Sigmoid colon (tissue), 6 donors: ENCODE measurements at regions not wholly inside any gene's neighbourhood (a gene's known extent, or its start where the extent isn't known, plus 50 kb on each side); places are given as distances from the start of the nearest gene placed in this dataset.

Source experiments
- DNase-seq: peaks from one replicate; pipeline ENCODE4 v3.0.0-alpha.2; 2019
- H3K27ac ChIP-seq, 4 donors: fragments of 200-600 bp; sonication (generic); one replicate each; pipeline ENCODE4 v1.5.1; 2016 to 2019; ENCODE audit warnings: mild to moderate bottlenecking in 1 of 4
- H3K27me3 ChIP-seq, 3 donors: fragments of 200-600 bp; sonication (generic); one replicate each; pipeline ENCODE4 v1.5.1; 2019; ENCODE audit warnings: mild to moderate bottlenecking in 1 of 3
- H3K36me3 ChIP-seq, 4 donors: fragments of 200-600 bp; sonication (generic); one replicate each; pipeline ENCODE4 v1.5.1; 2016 to 2019
- H3K4me1 ChIP-seq, 4 donors: fragments of 200-600 bp; sonication (generic); one replicate each; pipeline ENCODE4 v1.5.1; 2017 to 2019
- H3K4me3 ChIP-seq, 4 donors: fragments of 200-600 bp; sonication (generic); one replicate each; pipeline ENCODE4 v1.5.1; 2017 to 2019; ENCODE audit warnings: mild to moderate bottlenecking in 2 of 4, moderate library complexity in 1 of 4
- H3K9me3 ChIP-seq, 4 donors: fragments of 200-600 bp in 3 of 4; sonication (generic) in 3 of 4; one replicate each; pipeline versions ENCODE4 v1.5.1 to v1.6.1; 2013 to 2019
- EP300 ChIP-seq, 4 donors: sonication (generic); formaldehyde crosslinking; IDR thresholded peaks; one replicate each; pipeline ENCODE4 v1.6.1; 2017; ENCODE audit warnings: antibody characterized with exemption in 4 of 4
- POLR2A ChIP-seq, 2 donors: fragments of 450-650 bp; IDR thresholded peaks; one replicate each; pipeline ENCODE4 v1.6.1; 2016; ENCODE audit warnings: antibody characterized with exemption in 2 of 2, mild to moderate bottlenecking in 2 of 2, moderate library complexity in 2 of 2
- POLR2AphosphoS5 ChIP-seq, 4 donors: sonication (generic); formaldehyde crosslinking; IDR thresholded peaks; one replicate each; pipeline ENCODE4 v1.6.1; 2017; ENCODE audit warnings: antibody characterized with exemption in 4 of 4
- WGBS, 2 donors: extraction: QIAGEN DNeasy Blood & Tissue Kit; methylation state at CpG; one replicate each; pipeline ENCODE4 v1.1.7; 2013; 5-methylcytosine and 5-hydroxymethylcytosine counted together
- intact Hi-C: fragments of 100-400 bp; cut with DNase I; formaldehyde crosslinking; loops from one replicate; pipeline ENCODE4 v1.15.1; 2023
- TF ChIP-seq, protein P1 (sequence below), 4 experiments: fragments of 450-650 bp in 3 of 4; fragments of 200-600 bp in 1 of 4; IDR thresholded peaks; one replicate each; pipeline ENCODE4 v1.5.1; 2016 to 2019; ENCODE audit warnings: antibody characterized with exemption in 4 of 4, mild to moderate bottlenecking in 3 of 4, moderate library complexity in 2 of 4
- donor health status: healthy with polysubstance abuse.
- donor health status: healthy.

GRCh38 chr4:29052266-29052665 lies 1667.9 kb upstream of the PCDH7 start:
- no peak for TF ChIP-seq POLR2A (IDR thresholded peaks at IDR 0.05)
- no peak for TF ChIP-seq EP300 (IDR thresholded peaks at IDR 0.05)
- TF ChIP-seq, protein P1, sequence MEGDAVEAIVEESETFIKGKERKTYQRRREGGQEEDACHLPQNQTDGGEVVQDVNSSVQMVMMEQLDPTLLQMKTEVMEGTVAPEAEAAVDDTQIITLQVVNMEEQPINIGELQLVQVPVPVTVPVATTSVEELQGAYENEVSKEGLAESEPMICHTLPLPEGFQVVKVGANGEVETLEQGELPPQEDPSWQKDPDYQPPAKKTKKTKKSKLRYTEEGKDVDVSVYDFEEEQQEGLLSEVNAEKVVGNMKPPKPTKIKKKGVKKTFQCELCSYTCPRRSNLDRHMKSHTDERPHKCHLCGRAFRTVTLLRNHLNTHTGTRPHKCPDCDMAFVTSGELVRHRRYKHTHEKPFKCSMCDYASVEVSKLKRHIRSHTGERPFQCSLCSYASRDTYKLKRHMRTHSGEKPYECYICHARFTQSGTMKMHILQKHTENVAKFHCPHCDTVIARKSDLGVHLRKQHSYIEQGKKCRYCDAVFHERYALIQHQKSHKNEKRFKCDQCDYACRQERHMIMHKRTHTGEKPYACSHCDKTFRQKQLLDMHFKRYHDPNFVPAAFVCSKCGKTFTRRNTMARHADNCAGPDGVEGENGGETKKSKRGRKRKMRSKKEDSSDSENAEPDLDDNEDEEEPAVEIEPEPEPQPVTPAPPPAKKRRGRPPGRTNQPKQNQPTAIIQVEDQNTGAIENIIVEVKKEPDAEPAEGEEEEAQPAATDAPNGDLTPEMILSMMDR (IDR thresholded peaks at IDR 0.05) = no peak
- no peak for TF ChIP-seq POLR2AphosphoS5 (IDR thresholded peaks at IDR 0.05)
- DNase-seq = no peak
- H3K4me1 ChIP-seq = peaks cover 0 to 1% (median 0%) of the 10 kb centered on the region in 4 donors
- no peaks in the 10 kb centered on the region for H3K9me3 ChIP-seq
- H3K27ac ChIP-seq = no peak overlapping the region
- H3K4me3 ChIP-seq = no peak overlapping the region
- H3K36me3 ChIP-seq = no peaks in the 10 kb centered on the region
- 78 to 80% methylated on average over 4 of the region's 4 CpGs for WGBS, 2 donors
- H3K27me3 ChIP-seq = no peaks in the 10 kb centered on the region
- intact Hi-C loops = no loop called here

GRCh38 chr4:29058531-29058930 lies 1661.6 kb upstream of the PCDH7 start:
- no peaks in the 10 kb centered on the region for H3K36me3 ChIP-seq
- intact Hi-C loops = no loop called here

GRCh38 chr4:29066861-29067260 lies 1653.3 kb upstream of the PCDH7 start:
- WGBS, 2 donors = 66 to 79% methylated on average over 2 of the region's 2 CpGs
- TF ChIP-seq, protein P1 (IDR thresholded peaks at IDR 0.05) = no peak
- no peak for TF ChIP-seq POLR2AphosphoS5 (IDR thresholded peaks at IDR 0.05)
- TF ChIP-seq EP300 (IDR thresholded peaks at IDR 0.05) = no peak
- no peak for TF ChIP-seq POLR2A (IDR thresholded peaks at IDR 0.05)
- no peak overlapping the region for H3K27ac ChIP-seq
- no peak overlapping the region for H3K4me3 ChIP-seq
- no peaks in the 10 kb centered on the region for H3K27me3 ChIP-seq
- no peaks in the 10 kb centered on the region for H3K36me3 ChIP-seq
- DNase-seq = no peak
- peaks cover 0 to 3% (median 3%) of the 10 kb centered on the region in 4 donors for H3K9me3 ChIP-seq
- no peaks in the 10 kb centered on the region for H3K4me1 ChIP-seq
- intact Hi-C loops = no loop called here

More at GRCh38 chr4:29058531-29058930, 1661.6 kb upstream of the PCDH7 start:
- no peaks in the 10 kb centered on the region for H3K9me3 ChIP-seq
- no peak overlapping the region for H3K27ac ChIP-seq
- H3K4me3 ChIP-seq = no peak overlapping the region
- DNase-seq = no peak
- no peaks in the 10 kb centered on the region for H3K27me3 ChIP-seq
- 51 to 70% methylated on average over 2 of the region's 2 CpGs for WGBS, 2 donors
- no peak for TF ChIP-seq EP300 (IDR thresholded peaks at IDR 0.05)
- TF ChIP-seq, protein P1 (IDR thresholded peaks at IDR 0.05) = no peak
- no peak for TF ChIP-seq POLR2A (IDR thresholded peaks at IDR 0.05)
- H3K4me1 ChIP-seq = no peaks in the 10 kb centered on the region

- intact Hi-C loops = no loop called here
- H3K27ac ChIP-seq = no peak overlapping the region
- TF ChIP-seq, protein P1 (IDR thresholded peaks at IDR 0.05) = no peak
- no peak for TF ChIP-seq EP300 (IDR thresholded peaks at IDR 0.05)
- TF ChIP-seq POLR2AphosphoS5 (IDR thresholded peaks at IDR 0.05) = no peak
- no peak for TF ChIP-seq POLR2A (IDR thresholded peaks at IDR 0.05)
- 62 to 88% methylated on average over 1 of the region's 1 CpG for WGBS, 2 donors
- no peaks in the 10 kb centered on the region for H3K4me1 ChIP-seq
- no peaks in the 10 kb centered on the region for H3K36me3 ChIP-seq
- no peak overlapping the region for H3K4me3 ChIP-seq
- DNase-seq = no peak
- H3K9me3 ChIP-seq = peaks cover 0 to 3% (median 3%) of the 10 kb centered on the region in 4 donors
- H3K27me3 ChIP-seq = no peaks in the 10 kb centered on the region
These were observed 1646.6 kb upstream of the PCDH7 start for GRCh38 chr4:29073571-29073970.

DNA sequence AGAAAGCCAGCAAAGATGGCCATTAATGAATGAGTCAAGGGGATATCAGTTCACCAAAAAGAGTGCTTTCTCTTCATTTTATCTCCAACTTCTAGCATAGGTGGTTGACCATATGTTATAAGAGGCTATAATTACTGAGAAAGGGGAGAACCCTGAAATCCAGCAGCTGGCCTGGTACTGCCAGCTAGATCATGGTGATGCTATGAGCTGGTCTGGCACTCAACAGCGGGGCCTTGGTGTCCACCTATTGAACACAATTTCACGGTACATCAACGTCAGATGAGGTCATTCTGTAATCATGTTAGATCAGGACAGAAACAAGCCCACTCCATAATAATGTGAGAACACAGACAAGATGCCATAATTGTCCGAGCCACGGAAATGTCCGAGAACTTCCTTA lies 1644.8 kb upstream of the PCDH7 start:
- Histone ChIP-seq H3K27ac (no peak overlapping the region), H3K27me3 (no peaks in the 10 kb centered on the region), H3K4me3 (no peak overlapping the region), H3K36me3 (no peaks in the 10 kb centered on the region), H3K9me3 (peaks cover 0 to 3% (median 3%) of the 10 kb centered on the region in 4 donors), H3K4me1 (no peaks in the 10 kb centered on the region)
- DNase-seq = no peak
- TF ChIP-seq, protein P1 (IDR thresholded peaks at IDR 0.05) = no peak
- TF ChIP-seq EP300 (IDR thresholded peaks at IDR 0.05) (no peak), POLR2AphosphoS5 (IDR thresholded peaks at IDR 0.05) (no peak), POLR2A (IDR thresholded peaks at IDR 0.05) (no peak)
- intact Hi-C loops = no loop called here
- 75 to 95% methylated on average over 6 of the region's 6 CpGs for WGBS, 2 donors
